Thyroid gland (tissue), 4 donors: ENCODE measurements at regions not wholly inside any gene's neighbourhood (a gene's known extent, or its start where the extent isn't known, plus 50 kb on each side); places are given as distances from the start of the nearest gene placed in this dataset.

Experiments used
- DNase-seq, 2 donors: peaks; one replicate each; pipeline ENCODE4 v3.0.0-alpha.2; 2019
- H3K27ac ChIP-seq, 3 donors: fragments of 200-600 bp; sonication (generic); 1 replicate in 2 of 3; 2 replicates in 1 of 3; pipeline ENCODE4 v1.5.1; 2016 to 2019; ENCODE audit warnings: mild to moderate bottlenecking in 1 of 3, moderate library complexity in 1 of 3
- H3K27me3 ChIP-seq: fragments of 200-600 bp; sonication (generic); one replicate; pipeline ENCODE4 v1.5.1; 2019
- H3K36me3 ChIP-seq, 2 donors: fragments of 200-600 bp; sonication (generic); one replicate each; pipeline ENCODE4 v1.5.1; 2016 to 2019
- H3K4me1 ChIP-seq, 2 donors: fragments of 200-600 bp; sonication (generic); one replicate each; pipeline ENCODE4 v1.5.1; 2017 to 2019
- H3K4me3 ChIP-seq, 3 donors: fragments of 200-600 bp; sonication (generic); replicated peaks in 1 of 3; 1 replicate in 2 of 3; 2 replicates in 1 of 3; pipeline ENCODE4 v1.5.1; 2016; ENCODE audit warnings: mild to moderate bottlenecking in 1 of 3
- H3K9me3 ChIP-seq: fragments of 200-600 bp; sonication (generic); one replicate; pipeline ENCODE4 v1.5.1; 2017
- CTCF ChIP-seq, 6 experiments: fragments of 200-600 bp in 3 of 6; fragments of 450-650 bp in 3 of 6; sonication (generic) in 3 of 6; IDR thresholded peaks; one replicate each; pipeline ENCODE4 v1.5.1; 2016 to 2019; ENCODE audit warnings: antibody characterized with exemption in 6 of 6, mild to moderate bottlenecking in 2 of 6, inconsistent platforms in 1 of 6, moderate library complexity in 1 of 6
- POLR2A ChIP-seq, 2 donors: fragments of 450-650 bp; IDR thresholded peaks; one replicate each; pipeline ENCODE4 v1.6.1; 2017; ENCODE audit warnings: antibody characterized with exemption in 2 of 2, mild to moderate bottlenecking in 2 of 2, moderate library complexity in 1 of 2
- WGBS, 2 donors: methylation state at CpG; one replicate each; pipeline ENCODE4 v1.1.5; 2017; 5-methylcytosine and 5-hydroxymethylcytosine counted together
- intact Hi-C: fragments of 100-400 bp; cut with DNase I; formaldehyde crosslinking; loops from one replicate; pipeline ENCODE4 v1.15.1; 2023

- no peaks in the 10 kb centered on the region for H3K9me3 ChIP-seq
- no peak for TF ChIP-seq CTCF (IDR thresholded peaks at IDR 0.05)
- TF ChIP-seq POLR2A (IDR thresholded peaks at IDR 0.05) = no peak
- H3K4me1 ChIP-seq = peaks cover 0 to 8% of the 10 kb centered on the region in 2 donors
- 86 to 92% methylated on average over 10 of the region's 10 CpGs for WGBS, 2 donors
- no peak overlapping the region for H3K4me3 ChIP-seq
- intact Hi-C loops = no loop called here
- H3K36me3 ChIP-seq = no peaks in the 10 kb centered on the region
- no peaks in the 10 kb centered on the region for H3K27me3 ChIP-seq
- H3K27ac ChIP-seq = no peak overlapping the region
- DNase-seq = no peak
These were observed 118.1 kb downstream of the SIK1 start for GRCh38 chr21:43308815-43309283.

- intact Hi-C loops = no loop called here
- Histone ChIP-seq H3K4me1 (peaks cover 0 to 8% of the 10 kb centered on the region in 2 donors), H3K27me3 (no peaks in the 10 kb centered on the region), H3K36me3 (no peaks in the 10 kb centered on the region), H3K4me3 (no peak overlapping the region), H3K27ac (no peak overlapping the region), H3K9me3 (no peaks in the 10 kb centered on the region)
- TF ChIP-seq POLR2A (IDR thresholded peaks at IDR 0.05) (no peak), CTCF (IDR thresholded peaks at IDR 0.05) (no peak)
- DNase-seq = no peak
- WGBS, 2 donors = 86 to 89% methylated on average over 12 to 13 of the region's 13 CpGs
These were observed 118.7 kb downstream of the SIK1 start for GRCh38 chr21:43308101-43308814.

- Histone ChIP-seq H3K36me3 (no peaks in the 10 kb centered on the region), H3K27ac (no peak overlapping the region), H3K9me3 (no peaks in the 10 kb centered on the region), H3K4me3 (no peak overlapping the region), H3K27me3 (no peaks in the 10 kb centered on the region), H3K4me1 (peaks cover 0 to 8% of the 10 kb centered on the region in 2 donors)
- WGBS, 2 donors = 80 to 87% methylated on average over 6 to 7 of the region's 7 CpGs
- TF ChIP-seq CTCF (IDR thresholded peaks at IDR 0.05) (no peak), POLR2A (IDR thresholded peaks at IDR 0.05) (no peak)
- no peak for DNase-seq
- intact Hi-C loops = no loop called here
These were observed 119.3 kb downstream of the SIK1 start for GRCh38 chr21:43307677-43308070.

GRCh38 chr21:43306911-43307676 is 119.8 kb downstream of the SIK1 start:
- Histone ChIP-seq H3K27ac (no peak overlapping the region), H3K36me3 (no peaks in the 10 kb centered on the region), H3K9me3 (no peaks in the 10 kb centered on the region), H3K4me3 (no peak overlapping the region), H3K27me3 (no peaks in the 10 kb centered on the region), H3K4me1 (peaks cover 0 to 8% of the 10 kb centered on the region in 2 donors)
- TF ChIP-seq CTCF (IDR thresholded peaks at IDR 0.05) (no peak), POLR2A (IDR thresholded peaks at IDR 0.05) (no peak)
- no peak for DNase-seq
- 83 to 93% methylated on average over 8 to 13 of the region's 24 CpGs for WGBS, 2 donors
- intact Hi-C loops = no loop called here

- DNase-seq = no peak
- no peak for TF ChIP-seq CTCF (IDR thresholded peaks at IDR 0.05)
- no peak for TF ChIP-seq POLR2A (IDR thresholded peaks at IDR 0.05)
- no peaks in the 10 kb centered on the region for H3K27me3 ChIP-seq
- intact Hi-C loops = no loop called here
- H3K27ac ChIP-seq = no peak overlapping the region
- WGBS, 2 donors = 84 to 93% methylated on average over 7 to 11 of the region's 11 CpGs
- H3K4me1 ChIP-seq = peaks cover 0 to 8% of the 10 kb centered on the region in 2 donors
- no peak overlapping the region for H3K4me3 ChIP-seq
- no peaks in the 10 kb centered on the region for H3K9me3 ChIP-seq
- no peaks in the 10 kb centered on the region for H3K36me3 ChIP-seq
These were observed 120.5 kb downstream of the SIK1 start for GRCh38 chr21:43306391-43306790.
